ENCODE measurements at regions not wholly inside any gene's neighbourhood (a gene's known extent, or its start where the extent isn't known, plus 50 kb on each side); places are given as distances from the start of the nearest gene placed in this dataset.

DNA sequence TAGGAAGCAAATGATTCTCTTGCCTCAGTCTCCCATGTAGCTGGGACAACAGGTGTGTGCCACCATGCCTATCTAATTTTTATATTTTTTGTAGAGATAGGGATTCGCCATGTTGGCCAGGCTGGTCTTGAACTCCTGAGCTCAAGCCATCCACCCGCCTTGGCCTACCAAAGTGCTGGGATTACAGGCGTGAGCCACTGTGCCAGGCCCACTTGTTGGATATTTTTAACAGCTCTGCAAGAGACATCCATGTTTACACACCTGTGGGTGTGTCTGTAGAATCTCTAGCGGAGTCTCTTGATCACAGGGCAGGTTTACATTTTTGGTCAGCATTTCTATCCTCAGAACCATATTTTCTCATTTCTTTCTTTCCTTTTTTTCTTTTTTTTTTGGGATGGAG is 53.1 kb upstream of the ZFP64 start:
- ChIA-PET POLR2A (no interaction called here), CTCF (interaction anchor here (0.8 to 1.3 kb wide), 2 partner anchors 68 to 292 kb away, joined by 3 to 5 read pairs; no protein-coding TSS in a partner anchor)
- DNase-seq (ENCODE audit: low spot score) (no peak), ATAC-seq (no peak)
- H3K4me3 Mint-ChIP-seq, result no peak overlapping the region
- peaks cover 21% of the 10 kb centered on the region for H3K9me3 Mint-ChIP-seq
- H3K27ac Mint-ChIP-seq, result no peak overlapping the region
- no peaks in the 10 kb centered on the region for H3K4me1 Mint-ChIP-seq
- no peaks in the 10 kb centered on the region for H3K27me3 Mint-ChIP-seq (ENCODE audit: low read depth)
- TF ChIP-seq, protein P1, sequence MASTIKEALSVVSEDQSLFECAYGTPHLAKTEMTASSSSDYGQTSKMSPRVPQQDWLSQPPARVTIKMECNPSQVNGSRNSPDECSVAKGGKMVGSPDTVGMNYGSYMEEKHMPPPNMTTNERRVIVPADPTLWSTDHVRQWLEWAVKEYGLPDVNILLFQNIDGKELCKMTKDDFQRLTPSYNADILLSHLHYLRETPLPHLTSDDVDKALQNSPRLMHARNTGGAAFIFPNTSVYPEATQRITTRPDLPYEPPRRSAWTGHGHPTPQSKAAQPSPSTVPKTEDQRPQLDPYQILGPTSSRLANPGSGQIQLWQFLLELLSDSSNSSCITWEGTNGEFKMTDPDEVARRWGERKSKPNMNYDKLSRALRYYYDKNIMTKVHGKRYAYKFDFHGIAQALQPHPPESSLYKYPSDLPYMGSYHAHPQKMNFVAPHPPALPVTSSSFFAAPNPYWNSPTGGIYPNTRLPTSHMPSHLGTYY (CRISPR knock-in tag; IDR thresholded peaks at IDR 0.05), result no peak
- TF ChIP-seq, protein P2, sequence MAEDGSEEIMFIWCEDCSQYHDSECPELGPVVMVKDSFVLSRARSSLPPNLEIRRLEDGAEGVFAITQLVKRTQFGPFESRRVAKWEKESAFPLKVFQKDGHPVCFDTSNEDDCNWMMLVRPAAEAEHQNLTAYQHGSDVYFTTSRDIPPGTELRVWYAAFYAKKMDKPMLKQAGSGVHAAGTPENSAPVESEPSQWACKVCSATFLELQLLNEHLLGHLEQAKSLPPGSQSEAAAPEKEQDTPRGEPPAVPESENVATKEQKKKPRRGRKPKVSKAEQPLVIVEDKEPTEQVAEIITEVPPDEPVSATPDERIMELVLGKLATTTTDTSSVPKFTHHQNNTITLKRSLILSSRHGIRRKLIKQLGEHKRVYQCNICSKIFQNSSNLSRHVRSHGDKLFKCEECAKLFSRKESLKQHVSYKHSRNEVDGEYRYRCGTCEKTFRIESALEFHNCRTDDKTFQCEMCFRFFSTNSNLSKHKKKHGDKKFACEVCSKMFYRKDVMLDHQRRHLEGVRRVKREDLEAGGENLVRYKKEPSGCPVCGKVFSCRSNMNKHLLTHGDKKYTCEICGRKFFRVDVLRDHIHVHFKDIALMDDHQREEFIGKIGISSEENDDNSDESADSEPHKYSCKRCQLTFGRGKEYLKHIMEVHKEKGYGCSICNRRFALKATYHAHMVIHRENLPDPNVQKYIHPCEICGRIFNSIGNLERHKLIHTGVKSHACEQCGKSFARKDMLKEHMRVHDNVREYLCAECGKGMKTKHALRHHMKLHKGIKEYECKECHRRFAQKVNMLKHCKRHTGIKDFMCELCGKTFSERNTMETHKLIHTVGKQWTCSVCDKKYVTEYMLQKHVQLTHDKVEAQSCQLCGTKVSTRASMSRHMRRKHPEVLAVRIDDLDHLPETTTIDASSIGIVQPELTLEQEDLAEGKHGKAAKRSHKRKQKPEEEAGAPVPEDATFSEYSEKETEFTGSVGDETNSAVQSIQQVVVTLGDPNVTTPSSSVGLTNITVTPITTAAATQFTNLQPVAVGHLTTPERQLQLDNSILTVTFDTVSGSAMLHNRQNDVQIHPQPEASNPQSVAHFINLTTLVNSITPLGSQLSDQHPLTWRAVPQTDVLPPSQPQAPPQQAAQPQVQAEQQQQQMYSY (CRISPR knock-in tag; IDR thresholded peaks at IDR 0.05), result no peak
- no peak for TF ChIP-seq GABPB1 (CRISPR knock-in tag; IDR thresholded peaks at IDR 0.05)
- no peak for TF ChIP-seq ZNF232 (CRISPR knock-in tag; IDR thresholded peaks at IDR 0.05)
- TF ChIP-seq MXD4 (CRISPR knock-in tag; IDR thresholded peaks at IDR 0.05; ENCODE audit: borderline replicate concordance), result no peak
- TF ChIP-seq, protein P3, sequence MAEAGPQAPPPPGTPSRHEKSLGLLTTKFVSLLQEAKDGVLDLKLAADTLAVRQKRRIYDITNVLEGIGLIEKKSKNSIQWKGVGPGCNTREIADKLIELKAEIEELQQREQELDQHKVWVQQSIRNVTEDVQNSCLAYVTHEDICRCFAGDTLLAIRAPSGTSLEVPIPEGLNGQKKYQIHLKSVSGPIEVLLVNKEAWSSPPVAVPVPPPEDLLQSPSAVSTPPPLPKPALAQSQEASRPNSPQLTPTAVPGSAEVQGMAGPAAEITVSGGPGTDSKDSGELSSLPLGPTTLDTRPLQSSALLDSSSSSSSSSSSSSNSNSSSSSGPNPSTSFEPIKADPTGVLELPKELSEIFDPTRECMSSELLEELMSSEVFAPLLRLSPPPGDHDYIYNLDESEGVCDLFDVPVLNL (CRISPR knock-in tag; IDR thresholded peaks at IDR 0.05; ENCODE audit: borderline replicate concordance, low read depth), result no peak
- TF ChIP-seq FOXK1 (CRISPR knock-in tag; IDR thresholded peaks at IDR 0.05), result no peak
- peaks cover 2% of the 10 kb centered on the region; the same call in 1 of the 2 replicates for H3K36me3 Mint-ChIP-seq

DNA sequence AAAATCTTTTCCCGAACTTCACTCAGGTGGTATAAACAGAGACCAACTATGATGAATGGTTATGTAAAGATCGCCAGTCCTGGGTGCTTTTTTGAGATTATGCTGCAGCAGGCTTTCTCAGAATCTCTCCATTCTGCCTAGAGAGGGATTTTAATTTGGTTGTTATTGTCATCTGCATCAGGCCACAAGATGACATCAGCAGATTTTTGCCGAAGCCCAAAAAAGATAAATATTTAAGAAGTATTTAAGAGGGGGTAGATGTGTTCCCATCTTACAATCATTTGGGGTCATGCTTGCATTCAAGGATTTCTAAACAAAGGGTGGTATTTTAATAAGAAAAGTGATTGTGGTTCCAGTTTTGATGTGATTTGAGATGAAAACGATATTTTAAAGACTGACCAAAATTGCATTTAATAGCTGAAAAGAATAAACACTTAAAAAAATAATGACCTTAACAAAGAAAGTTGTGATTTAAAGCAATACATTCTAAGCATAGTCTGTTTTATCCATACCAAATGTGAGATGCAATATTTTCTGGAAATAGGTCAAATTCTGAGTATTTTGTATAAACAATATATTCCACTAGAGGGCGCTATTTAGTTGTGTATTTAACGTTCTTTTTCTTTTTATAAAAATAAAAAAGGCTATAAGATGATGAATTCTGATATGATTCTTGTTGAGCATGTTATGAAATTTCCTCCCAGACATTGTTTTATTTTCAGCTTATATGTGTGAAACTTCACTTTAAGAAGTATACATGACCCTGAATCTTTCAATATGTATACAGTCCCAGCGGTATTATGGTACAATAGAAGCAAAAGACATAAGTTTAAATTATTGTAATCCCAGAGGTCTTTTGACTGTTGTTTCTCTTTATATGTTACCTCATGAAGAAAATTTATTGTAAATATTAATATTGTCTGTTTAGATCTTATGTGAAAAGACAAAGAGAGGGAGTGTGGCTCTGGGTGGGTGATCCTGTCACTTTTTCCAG is 51.0 kb upstream of the ZFP64 start:
- Mint-ChIP-seq H3K27ac (no peak overlapping the region), H3K9me3 (peaks cover 6% of the 10 kb centered on the region), H3K27me3 (ENCODE audit: low read depth) (no peaks in the 10 kb centered on the region), H3K4me3 (no peak overlapping the region), H3K36me3 (peaks cover 2% of the 10 kb centered on the region; the same call in 1 of the 2 replicates), H3K4me1 (no peaks in the 10 kb centered on the region)
- POLR2A ChIA-PET, result no interaction called here
- no peak for DNase-seq (ENCODE audit: low spot score)
- ATAC-seq, result no peak
- TF ChIP-seq ZNF423 (CRISPR knock-in tag; IDR thresholded peaks at IDR 0.05), result no peak
- TF ChIP-seq, protein P4, sequence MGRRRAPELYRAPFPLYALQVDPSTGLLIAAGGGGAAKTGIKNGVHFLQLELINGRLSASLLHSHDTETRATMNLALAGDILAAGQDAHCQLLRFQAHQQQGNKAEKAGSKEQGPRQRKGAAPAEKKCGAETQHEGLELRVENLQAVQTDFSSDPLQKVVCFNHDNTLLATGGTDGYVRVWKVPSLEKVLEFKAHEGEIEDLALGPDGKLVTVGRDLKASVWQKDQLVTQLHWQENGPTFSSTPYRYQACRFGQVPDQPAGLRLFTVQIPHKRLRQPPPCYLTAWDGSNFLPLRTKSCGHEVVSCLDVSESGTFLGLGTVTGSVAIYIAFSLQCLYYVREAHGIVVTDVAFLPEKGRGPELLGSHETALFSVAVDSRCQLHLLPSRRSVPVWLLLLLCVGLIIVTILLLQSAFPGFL (CRISPR knock-in tag; IDR thresholded peaks at IDR 0.05; ENCODE audit: borderline replicate concordance), result no peak
- TF ChIP-seq, protein P5, sequence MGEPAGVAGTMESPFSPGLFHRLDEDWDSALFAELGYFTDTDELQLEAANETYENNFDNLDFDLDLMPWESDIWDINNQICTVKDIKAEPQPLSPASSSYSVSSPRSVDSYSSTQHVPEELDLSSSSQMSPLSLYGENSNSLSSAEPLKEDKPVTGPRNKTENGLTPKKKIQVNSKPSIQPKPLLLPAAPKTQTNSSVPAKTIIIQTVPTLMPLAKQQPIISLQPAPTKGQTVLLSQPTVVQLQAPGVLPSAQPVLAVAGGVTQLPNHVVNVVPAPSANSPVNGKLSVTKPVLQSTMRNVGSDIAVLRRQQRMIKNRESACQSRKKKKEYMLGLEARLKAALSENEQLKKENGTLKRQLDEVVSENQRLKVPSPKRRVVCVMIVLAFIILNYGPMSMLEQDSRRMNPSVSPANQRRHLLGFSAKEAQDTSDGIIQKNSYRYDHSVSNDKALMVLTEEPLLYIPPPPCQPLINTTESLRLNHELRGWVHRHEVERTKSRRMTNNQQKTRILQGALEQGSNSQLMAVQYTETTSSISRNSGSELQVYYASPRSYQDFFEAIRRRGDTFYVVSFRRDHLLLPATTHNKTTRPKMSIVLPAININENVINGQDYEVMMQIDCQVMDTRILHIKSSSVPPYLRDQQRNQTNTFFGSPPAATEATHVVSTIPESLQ (CRISPR knock-in tag; IDR thresholded peaks at IDR 0.05), result no peak
- TF ChIP-seq, protein P6, sequence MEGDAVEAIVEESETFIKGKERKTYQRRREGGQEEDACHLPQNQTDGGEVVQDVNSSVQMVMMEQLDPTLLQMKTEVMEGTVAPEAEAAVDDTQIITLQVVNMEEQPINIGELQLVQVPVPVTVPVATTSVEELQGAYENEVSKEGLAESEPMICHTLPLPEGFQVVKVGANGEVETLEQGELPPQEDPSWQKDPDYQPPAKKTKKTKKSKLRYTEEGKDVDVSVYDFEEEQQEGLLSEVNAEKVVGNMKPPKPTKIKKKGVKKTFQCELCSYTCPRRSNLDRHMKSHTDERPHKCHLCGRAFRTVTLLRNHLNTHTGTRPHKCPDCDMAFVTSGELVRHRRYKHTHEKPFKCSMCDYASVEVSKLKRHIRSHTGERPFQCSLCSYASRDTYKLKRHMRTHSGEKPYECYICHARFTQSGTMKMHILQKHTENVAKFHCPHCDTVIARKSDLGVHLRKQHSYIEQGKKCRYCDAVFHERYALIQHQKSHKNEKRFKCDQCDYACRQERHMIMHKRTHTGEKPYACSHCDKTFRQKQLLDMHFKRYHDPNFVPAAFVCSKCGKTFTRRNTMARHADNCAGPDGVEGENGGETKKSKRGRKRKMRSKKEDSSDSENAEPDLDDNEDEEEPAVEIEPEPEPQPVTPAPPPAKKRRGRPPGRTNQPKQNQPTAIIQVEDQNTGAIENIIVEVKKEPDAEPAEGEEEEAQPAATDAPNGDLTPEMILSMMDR (IDR thresholded peaks at IDR 0.05), result peak; percentile 57
- TF ChIP-seq, protein P7, sequence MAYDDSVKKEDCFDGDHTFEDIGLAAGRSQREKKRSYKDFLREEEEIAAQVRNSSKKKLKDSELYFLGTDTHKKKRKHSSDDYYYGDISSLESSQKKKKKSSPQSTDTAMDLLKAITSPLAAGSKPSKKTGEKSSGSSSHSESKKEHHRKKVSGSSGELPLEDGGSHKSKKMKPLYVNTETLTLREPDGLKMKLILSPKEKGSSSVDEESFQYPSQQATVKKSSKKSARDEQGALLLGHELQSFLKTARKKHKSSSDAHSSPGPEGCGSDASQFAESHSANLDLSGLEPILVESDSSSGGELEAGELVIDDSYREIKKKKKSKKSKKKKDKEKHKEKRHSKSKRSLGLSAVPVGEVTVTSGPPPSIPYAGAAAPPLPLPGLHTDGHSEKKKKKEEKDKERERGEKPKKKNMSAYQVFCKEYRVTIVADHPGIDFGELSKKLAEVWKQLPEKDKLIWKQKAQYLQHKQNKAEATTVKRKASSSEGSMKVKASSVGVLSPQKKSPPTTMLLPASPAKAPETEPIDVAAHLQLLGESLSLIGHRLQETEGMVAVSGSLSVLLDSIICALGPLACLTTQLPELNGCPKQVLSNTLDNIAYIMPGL (CRISPR knock-in tag; IDR thresholded peaks at IDR 0.05), result no peak
- CTCF ChIA-PET, result no interaction called here

Measured in WTC11 (cell line).